Omental fat pad (tissue), 3 donors: ENCODE measurements at regions not wholly inside any gene's neighbourhood (a gene's known extent, or its start where the extent isn't known, plus 50 kb on each side); places are given as distances from the start of the nearest gene placed in this dataset.

Experiments
- ATAC-seq: fragments of 150-250 bp; one replicate; pipeline ENCODE4 v1.9.1; 2016; ENCODE audit warnings: mild to moderate bottlenecking, moderate library complexity; ENCODE audit not compliant: low FRiP score
- DNase-seq: peaks from one replicate; pipeline ENCODE4 v3.0.0-alpha.2; 2019; ENCODE audit warnings: low spot score
- CTCF ChIP-seq, 3 donors: fragments of 450-650 bp; IDR thresholded peaks; one replicate each; pipeline ENCODE4 v1.5.1; 2016 to 2017; ENCODE audit warnings: antibody characterized with exemption in 3 of 3, mild to moderate bottlenecking in 3 of 3, moderate library complexity in 2 of 3

GRCh38 chr12:4114986-4115385, 158.6 kb upstream of the CCND2 start:
- DNase-seq (no peak), ATAC-seq (no peak)
- no peak for TF ChIP-seq CTCF (IDR thresholded peaks at IDR 0.05)

- no peak for TF ChIP-seq CTCF (IDR thresholded peaks at IDR 0.05)
- no peak for ATAC-seq
- no peak for DNase-seq
Measured at GRCh38 chr12:4112734-4113325, 160.7 kb upstream of the CCND2 start.

- ATAC-seq (no peak), DNase-seq (no peak)
- TF ChIP-seq CTCF (IDR thresholded peaks at IDR 0.05), result no peak
Measured at GRCh38 chr12:4112290-4112689, 161.3 kb upstream of the CCND2 start.

- DNase-seq, result no peak
- ATAC-seq, result no peak
- no peak for TF ChIP-seq CTCF (IDR thresholded peaks at IDR 0.05)
Measured at GRCh38 chr12:4111010-4111409, 162.6 kb upstream of the CCND2 start.

- DNase-seq (no peak), ATAC-seq (no peak)
- TF ChIP-seq CTCF (IDR thresholded peaks at IDR 0.05), result no peak
Measured at GRCh38 chr12:4109826-4110225, 163.7 kb upstream of the CCND2 start.

- no peak for ATAC-seq
- no peak for DNase-seq
- no peak for TF ChIP-seq CTCF (IDR thresholded peaks at IDR 0.05)
Measured at GRCh38 chr12:4108803-4109345, 164.7 kb upstream of the CCND2 start.

GRCh38 chr12:4107911-4108697, 165.5 kb upstream of the CCND2 start:
- TF ChIP-seq CTCF (IDR thresholded peaks at IDR 0.05), result no peak
- ATAC-seq (no peak), DNase-seq (no peak)
